Endothelial cell of umbilical vein (primary cell): ENCODE measurements at regions not wholly inside any gene's neighbourhood (a gene's known extent, or its start where the extent isn't known, plus 50 kb on each side); places are given as distances from the start of the nearest gene placed in this dataset.

Experiments
- CTCF ChIP-seq, 2 donors: IDR thresholded peaks; 1 replicate in 1 of 2; 2 replicates in 1 of 2; pipeline ENCODE4 v1.5.1; 2011; ENCODE audit warnings: low read length in 2 of 2, mild to moderate bottlenecking in 2 of 2, moderate library complexity in 2 of 2, control low read depth in 1 of 2, inconsistent platforms in 1 of 2, low read depth in 1 of 2; ENCODE audit not compliant: insufficient read depth in 1 of 2; ENCODE audit errors: extremely low read depth in 1 of 2
- MYC ChIP-seq: IDR thresholded peaks from one replicate; pipeline ENCODE4 v1.6.1; 2011; ENCODE audit warnings: mild to moderate bottlenecking, low read depth, low read length

DNA sequence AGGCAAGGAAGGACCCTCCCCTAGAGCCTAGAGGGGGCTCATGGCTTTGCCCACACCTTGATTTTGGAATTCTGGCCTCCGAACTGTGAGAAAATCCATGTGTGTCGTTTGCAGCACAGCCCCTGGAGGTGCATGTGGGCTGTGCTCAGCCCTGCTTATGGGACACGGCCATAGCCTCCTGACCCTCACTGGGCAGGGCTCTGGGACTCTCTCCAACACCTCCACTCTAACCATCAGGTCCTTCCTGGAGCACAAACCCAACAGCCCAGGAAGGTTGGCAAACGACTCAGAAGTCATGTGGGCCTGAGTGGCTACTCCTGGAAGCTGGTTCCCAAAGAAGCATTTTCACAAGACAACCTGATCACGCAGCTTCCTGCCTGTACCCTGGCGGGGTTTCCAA, 144.1 kb downstream of the CTTN start:
- TF ChIP-seq MYC (no peak), CTCF (IDR thresholded peaks at IDR 0.05; ENCODE audit: extremely low read depth in 1 of 2, insufficient read depth in 1 of 2, low read depth in 1 of 2, low read length in 2 of 2) (no peak)
